ENCODE measurements at regions not wholly inside any gene's neighbourhood (a gene's known extent, or its start where the extent isn't known, plus 50 kb on each side); places are given as distances from the start of the nearest gene placed in this dataset.

DNA sequence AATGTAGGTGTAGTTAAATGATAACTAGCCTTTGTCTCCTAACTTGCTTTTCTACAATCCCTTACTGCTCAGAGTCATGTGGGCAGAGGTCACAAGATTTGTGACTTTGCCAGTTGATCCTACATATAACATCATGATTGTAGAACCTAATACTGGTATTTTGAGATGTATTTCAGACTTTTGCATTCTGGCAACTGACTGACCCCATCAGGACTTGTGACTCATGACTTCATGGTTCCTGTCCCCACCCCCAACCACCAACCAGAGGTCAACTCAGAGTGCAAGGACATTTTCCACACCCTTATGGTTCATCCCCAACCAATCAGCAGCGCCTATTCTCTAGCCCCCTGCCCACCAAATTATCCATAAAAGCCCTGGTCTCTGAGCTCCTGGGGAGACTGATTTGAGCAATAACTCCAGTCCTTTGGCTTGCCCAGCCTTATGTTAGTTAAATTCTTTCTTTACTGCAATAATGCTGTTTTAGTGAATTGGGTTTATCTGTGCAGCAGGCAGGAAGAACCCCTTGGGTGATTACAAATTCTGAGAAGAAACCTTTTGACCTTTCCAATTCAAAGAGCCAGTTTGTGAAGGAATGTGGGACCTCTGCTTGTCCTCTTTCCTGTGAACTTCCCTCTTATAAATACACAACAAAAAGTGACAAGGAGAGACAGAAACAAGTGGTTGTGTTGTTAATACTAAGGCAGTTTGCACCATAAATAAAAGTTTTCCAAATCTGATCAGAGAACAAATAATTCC is 588.7 kb downstream of the UTRN start:
- no peak for TF ChIP-seq CTCF (IDR thresholded peaks at IDR 0.05; ENCODE audit: low read depth, low read length)
- Histone ChIP-seq H3K27me3 (ENCODE audit: insufficient read depth, low read depth, severe bottlenecking) (no peaks in the 10 kb centered on the region), H3K36me3 (no peaks in the 10 kb centered on the region), H3K4me3 (ENCODE audit: low read depth, low read length) (no peak overlapping the region), H3K27ac (no peak overlapping the region), H3K9me3 (ENCODE audit: severe bottlenecking) (no peaks in the 10 kb centered on the region)
- DNase-seq, result no peak

DNA sequence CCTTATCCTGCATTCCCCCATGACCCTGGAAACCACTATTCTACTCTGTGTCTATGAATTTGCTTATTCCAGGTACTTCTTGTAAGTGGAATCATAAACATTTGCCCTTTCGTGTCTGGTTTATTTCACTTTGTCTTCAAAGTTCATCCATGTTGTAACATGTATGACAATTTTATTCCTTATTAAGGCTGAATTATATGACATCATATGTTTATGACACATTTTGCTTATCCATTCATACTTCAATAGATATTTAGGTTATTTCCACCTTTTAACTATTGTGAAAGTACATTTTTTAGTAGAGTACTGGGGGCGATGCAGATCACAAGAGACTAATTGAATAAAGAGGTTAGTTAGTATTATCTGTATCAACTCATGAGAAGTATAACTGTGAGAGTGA is 591.6 kb downstream of the UTRN start:
- Histone ChIP-seq H3K9me3 (ENCODE audit: severe bottlenecking) (no peaks in the 10 kb centered on the region), H3K27me3 (ENCODE audit: insufficient read depth, low read depth, severe bottlenecking) (no peaks in the 10 kb centered on the region), H3K27ac (no peak overlapping the region), H3K36me3 (no peaks in the 10 kb centered on the region), H3K4me3 (ENCODE audit: low read depth, low read length) (no peak overlapping the region)
- TF ChIP-seq CTCF (IDR thresholded peaks at IDR 0.05; ENCODE audit: low read depth, low read length), result no peak
- DNase-seq, result no peak

DNA sequence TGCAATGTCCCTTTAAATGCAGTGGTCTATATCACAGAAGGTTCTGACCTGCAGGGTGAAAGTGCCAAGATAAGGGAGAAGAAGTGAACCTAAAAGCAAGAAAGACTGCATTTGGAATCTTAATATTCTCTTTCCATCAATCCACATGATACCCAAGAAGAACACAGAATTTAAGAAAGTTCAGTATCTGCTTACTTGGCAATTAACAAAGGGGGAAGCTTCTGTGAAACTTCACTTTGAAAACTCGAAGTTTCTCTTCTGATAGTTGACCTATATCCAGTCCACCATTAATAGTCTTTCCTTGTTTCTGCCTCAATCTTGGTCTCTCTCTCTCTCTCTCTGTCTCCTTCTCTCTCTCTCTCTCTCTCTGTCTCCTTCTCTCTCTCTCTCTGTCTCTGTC is 592.0 kb downstream of the UTRN start:
- DNase-seq, result no peak
- H3K9me3 ChIP-seq (ENCODE audit: severe bottlenecking), result no peaks in the 10 kb centered on the region
- no peak overlapping the region for H3K4me3 ChIP-seq (ENCODE audit: low read depth, low read length)
- no peaks in the 10 kb centered on the region for H3K36me3 ChIP-seq
- no peak overlapping the region for H3K27ac ChIP-seq
- TF ChIP-seq CTCF (IDR thresholded peaks at IDR 0.05; ENCODE audit: low read depth, low read length), result no peak
- H3K27me3 ChIP-seq (ENCODE audit: insufficient read depth, low read depth, severe bottlenecking), result no peaks in the 10 kb centered on the region

DNA sequence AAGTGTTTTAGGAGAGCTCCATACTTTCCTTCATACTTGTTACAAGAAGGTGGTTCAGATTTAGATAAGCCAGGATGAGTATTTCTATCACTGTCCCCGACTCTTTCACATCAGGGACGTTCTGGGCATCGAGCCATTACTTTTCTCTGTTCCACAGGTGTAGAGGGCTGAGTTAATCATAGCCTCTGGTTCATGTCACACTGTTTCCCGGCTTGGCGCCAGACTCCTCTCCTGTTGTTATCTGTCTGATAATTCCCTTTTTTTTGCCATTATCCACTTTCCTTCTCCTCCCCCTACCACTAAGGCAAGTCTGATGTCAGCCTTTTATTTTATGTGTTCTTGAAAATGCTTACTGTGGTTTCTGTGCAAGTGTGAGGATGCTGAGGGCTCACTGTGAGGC is 593.4 kb downstream of the UTRN start:
- H3K9me3 ChIP-seq (ENCODE audit: severe bottlenecking), result no peaks in the 10 kb centered on the region
- H3K36me3 ChIP-seq, result no peaks in the 10 kb centered on the region
- no peaks in the 10 kb centered on the region for H3K27me3 ChIP-seq (ENCODE audit: insufficient read depth, low read depth, severe bottlenecking)
- no peak overlapping the region for H3K27ac ChIP-seq
- no peak overlapping the region for H3K4me3 ChIP-seq (ENCODE audit: low read depth, low read length)
- DNase-seq, result no peak
- no peak for TF ChIP-seq CTCF (IDR thresholded peaks at IDR 0.05; ENCODE audit: low read depth, low read length)

GRCh38 chr6:144879436-144879835 is 594.3 kb downstream of the UTRN start:
- no peak overlapping the region for H3K4me3 ChIP-seq (ENCODE audit: low read depth, low read length)
- H3K36me3 ChIP-seq, result no peaks in the 10 kb centered on the region
- H3K9me3 ChIP-seq (ENCODE audit: severe bottlenecking), result no peaks in the 10 kb centered on the region
- no peak for DNase-seq
- H3K27me3 ChIP-seq (ENCODE audit: insufficient read depth, low read depth, severe bottlenecking), result no peaks in the 10 kb centered on the region
- no peak overlapping the region for H3K27ac ChIP-seq
- TF ChIP-seq CTCF (IDR thresholded peaks at IDR 0.05; ENCODE audit: low read depth, low read length), result no peak

DNA sequence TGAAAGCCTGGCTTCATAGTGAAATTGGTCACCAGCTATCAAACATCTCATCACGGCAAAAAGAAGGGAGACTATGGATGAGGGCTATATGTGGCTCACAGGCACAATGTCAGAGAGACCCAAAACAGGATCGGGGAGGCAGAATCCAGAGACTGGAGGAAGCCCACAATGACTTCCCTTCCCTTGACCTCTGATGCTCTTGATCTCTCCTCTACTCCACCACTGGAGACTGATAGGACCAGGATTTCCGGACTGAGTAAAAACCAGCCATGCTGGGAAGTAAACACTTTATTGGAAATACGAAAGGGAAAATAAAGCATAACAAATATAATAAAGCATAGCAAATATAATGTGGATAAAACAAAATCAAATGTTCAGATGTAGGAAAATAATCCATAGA is 597.3 kb downstream of the UTRN start:
- Histone ChIP-seq H3K27ac (no peak overlapping the region), H3K36me3 (no peaks in the 10 kb centered on the region), H3K9me3 (ENCODE audit: severe bottlenecking) (no peaks in the 10 kb centered on the region), H3K4me3 (ENCODE audit: low read depth, low read length) (no peak overlapping the region), H3K27me3 (ENCODE audit: insufficient read depth, low read depth, severe bottlenecking) (no peaks in the 10 kb centered on the region)
- DNase-seq, result no peak
- no peak for TF ChIP-seq CTCF (IDR thresholded peaks at IDR 0.05; ENCODE audit: low read depth, low read length)

Measured in WERI-Rb-1 (cell line).